NCI-H2196 treated with DMSO at 0.1 percent for 48 hours (cell line): ENCODE measurements at regions not wholly inside any gene's neighbourhood (a gene's known extent, or its start where the extent isn't known, plus 50 kb on each side); places are given as distances from the start of the nearest gene placed in this dataset.
"Not testable (repeated sequence)": the region's sequence is repeated elsewhere in the genome, so short reads cannot be mapped to it uniquely, and the experiment has no call there.

Experiments
- DNase-seq: peaks from one replicate; lab custom pipeline; 2025; ENCODE audit not compliant: unreplicated experiment; lab: John Stamatoyannopoulos, UW

DNA sequence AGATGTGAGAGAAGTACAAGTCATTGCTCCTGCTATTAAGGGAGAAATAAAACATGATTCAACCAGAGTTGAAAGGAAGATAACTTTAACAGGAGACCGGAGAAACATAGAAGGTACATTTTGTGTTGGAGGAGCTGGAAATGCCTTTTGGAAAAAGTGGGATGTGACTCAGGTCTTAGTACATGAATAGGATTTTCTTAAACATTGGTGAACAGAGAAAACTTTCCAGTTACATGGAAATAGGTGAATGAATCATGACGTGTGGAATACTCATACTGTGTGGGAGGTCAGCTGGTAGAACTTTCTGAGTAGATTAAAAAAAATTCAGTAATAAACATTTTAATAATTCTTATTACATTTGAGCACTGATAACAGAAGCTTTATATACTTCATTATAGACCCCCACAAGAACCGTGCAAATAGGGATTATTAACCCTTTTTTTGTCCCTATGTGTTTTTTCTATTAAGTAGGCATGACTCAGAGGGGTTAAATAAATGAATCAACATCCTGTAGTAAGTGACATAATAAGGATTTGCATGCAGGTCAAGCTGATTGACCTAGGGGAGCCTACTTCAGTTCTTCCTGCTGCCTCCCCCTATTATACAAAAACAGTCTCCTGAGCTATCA lies 710.5 kb downstream of the NOVA1 start:
- DNase-seq: no peak

DNA sequence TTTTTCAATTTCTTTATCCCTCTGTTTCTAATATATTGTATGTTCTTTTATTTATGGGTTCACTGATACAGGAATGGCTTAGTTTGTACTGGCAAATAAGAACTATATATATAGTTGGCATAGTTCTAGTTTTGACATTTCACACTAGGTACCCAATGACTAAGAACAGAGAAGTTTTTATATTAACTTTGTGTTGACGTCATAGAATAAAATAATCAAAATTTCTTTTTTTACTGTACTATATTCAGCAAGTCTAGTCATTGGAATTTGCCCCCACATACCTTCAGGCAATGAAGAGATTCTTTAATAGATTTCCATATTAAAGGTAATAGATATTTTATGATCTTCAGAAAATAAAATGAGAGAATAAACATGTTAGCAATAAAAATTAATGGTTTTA lies 713.2 kb downstream of the NOVA1 start:
- DNase-seq: no peak

DNA sequence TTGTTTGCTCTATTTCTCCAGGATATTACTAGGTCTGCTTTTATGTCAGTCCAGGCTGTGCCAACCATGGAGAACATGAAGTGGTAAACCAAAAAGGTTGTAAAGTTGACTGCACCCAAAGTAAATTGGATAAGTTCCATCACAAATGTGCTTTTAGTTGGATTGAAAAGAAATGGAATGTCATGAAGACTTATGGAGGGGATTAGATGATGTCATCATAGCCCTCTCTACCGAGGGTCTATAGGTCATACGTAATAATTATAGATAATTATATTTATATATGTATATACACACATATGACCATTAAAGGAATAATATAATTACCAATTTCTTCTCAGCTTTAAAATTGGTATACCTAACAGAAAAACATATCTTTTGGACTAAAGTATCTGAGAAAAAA lies 714.9 kb downstream of the NOVA1 start:
- no peak for DNase-seq

DNA sequence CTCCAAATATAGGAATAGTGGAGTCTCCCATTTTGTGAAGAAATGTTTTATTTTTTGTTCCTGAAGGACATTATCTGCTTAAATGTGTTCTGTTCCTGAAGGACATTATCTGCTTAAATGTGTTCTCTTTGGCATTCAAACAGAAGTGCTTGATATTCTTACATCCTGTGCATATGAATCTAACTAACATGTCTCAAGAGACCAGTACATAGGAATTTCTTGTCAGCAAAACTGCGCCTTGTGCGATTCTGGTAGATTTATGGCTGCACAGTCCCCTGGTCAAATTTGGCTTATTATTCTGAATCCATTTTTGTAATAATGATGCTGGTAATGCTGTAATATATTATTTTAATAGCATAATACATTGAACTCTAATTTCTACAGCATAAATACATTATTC lies 722.4 kb downstream of the NOVA1 start:
- DNase-seq: no peak

DNA sequence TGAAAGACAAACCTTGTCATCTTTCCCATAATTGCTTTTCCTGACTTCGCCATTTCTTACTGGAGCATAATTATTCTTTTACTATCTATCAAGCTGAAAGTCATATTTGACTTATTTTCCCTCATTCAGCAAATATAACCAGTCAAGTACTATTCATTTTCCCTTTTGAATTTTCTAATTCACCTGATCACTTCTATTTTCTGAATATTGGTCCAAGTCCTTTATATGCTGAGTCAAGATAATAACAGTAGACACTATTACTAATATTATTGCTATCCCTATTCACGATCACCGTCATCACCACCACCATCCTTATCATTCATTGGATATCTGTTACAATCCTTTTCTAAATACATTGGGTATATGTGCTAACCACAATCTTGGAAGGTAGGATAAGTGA lies 728.0 kb downstream of the NOVA1 start:
- DNase-seq: no peak

DNA sequence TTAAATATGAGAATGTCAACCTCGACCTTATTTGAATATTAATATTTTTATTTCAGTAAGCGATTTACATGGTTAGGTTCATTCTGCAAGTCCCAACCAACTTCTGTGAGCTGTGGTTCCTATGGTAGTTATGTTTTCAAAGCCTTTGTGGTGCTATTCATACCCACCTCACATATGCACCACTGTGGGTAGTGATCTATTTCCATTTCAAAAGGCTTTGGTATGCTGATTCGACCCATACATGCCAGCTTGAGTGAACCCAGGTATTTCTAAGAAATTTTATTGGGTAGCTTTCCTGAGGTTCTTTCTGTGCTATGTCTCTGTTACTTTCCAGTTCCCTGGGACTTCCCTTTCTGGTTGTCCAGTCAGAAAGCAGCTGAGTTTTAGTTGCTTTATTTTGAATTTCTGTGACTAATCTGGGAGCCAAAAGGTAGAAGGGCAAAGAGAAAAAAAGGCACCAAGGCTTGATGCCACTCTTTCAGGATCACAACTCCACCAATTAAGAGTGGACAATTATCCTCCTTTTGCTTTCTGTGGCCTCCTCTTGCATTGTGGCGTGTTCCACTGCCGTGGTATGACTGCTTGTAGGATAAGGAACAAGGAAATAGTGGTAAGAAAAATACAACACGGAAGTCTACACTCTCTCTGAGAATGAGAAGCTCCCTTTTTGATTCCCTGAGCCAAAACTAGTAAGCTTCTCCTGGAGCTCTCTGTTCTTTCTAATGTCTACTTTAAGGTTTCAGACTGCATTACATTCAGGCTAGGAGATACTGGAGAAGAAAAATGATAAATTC lies 729.1 kb downstream of the NOVA1 start:
- no peak for DNase-seq

DNA sequence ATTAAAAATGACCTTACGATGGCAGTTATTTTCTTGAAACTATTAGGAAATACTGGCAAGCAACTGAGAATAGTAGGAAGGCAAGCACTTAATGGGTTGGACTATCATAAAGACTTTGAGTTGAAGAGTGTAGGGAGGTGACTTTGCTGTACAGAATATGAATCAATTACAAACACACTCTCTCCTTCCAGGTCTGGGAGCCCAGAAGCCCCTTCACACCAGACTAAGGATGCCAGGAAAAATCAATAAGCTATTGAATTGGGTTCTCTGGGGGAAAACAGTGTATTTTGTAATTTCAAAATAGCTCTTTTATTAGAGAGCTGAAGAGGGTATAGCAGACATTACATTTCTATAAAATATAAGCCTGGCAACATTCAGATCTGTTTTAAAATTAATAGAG lies 736.4 kb downstream of the NOVA1 start:
- no peak for DNase-seq

DNA sequence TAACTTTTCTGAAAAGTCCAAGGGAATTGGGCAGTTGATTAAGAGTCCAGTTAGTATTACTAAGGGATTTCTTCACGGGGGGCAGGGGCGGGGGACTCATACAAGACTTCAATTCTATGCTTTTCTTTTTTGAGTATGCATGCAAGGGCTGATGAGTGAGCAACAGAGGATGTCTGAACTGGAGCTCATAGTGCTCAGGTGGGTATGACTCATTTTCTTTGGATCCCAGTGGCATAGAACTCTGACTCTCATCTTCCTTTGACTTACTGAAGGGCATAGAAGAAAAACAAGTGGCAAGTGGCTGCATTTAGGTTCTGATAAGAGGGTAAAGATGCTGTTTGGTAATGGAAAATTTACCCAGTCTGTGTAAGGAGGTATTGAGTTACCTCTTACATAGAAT lies 749.2 kb downstream of the NOVA1 start:
- no peak for DNase-seq

DNA sequence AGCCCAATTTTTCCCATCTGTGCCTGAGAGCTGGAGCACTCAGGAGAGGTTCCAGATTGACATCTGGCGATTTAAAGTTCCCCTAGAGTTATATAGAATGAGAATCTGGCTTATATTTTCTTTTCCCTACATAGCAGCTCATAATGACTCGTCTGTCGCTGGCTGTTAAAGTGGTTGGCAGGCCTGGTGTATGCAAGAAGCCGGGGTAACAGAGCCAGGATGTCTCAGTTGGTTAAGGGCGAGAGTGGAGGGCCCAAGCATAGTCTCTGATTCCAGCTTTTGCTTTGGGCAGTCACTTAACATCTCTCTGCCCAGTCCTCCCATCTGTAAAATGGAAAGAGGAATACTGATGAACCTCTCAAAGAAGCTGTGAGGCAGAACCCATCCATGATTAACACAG lies 751.6 kb downstream of the NOVA1 start:
- no peak for DNase-seq

DNA sequence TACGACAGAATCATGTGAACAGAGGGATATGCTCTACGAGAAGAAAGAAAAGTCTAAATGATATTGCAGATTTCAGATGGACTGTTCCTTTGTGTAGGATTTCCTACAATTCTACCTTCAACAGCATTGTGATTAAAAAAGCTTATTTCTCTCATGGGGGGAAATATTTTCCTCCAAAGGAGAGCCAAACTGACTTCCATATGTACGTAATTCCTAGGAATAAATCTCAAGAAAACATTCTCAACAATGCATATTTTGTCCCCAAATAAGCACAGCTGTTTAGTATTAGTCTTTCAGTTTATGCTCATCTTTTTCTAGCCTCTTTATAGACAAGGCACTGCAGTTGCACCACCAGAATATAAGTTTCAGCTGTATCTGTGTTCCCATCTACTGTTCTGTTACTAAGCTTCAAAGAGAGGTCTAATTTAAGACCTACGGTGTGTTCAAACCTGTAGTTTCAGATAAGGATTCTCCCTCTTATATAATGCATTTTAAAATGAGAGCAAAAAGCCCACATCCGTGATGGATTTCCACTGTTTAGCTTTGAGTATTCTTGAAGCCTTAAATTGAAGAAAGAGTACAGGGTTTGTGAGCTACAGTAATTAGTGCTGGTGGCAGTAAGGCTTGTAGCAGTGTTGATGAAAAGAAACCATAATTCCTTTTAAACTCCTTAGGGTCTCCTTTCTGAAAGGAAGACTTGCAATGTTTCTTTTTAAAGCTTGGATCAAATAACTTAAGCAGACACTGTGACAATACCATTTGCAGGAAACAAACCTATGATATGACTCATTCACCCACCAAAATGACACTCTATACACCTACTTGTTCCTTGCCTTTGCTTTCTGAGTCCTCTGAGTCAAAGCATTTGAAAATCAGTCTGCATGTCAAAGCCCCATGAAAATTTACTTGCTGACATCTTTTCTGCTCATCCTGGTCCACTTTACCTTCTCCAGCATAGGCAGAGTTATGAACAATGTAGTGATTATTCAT lies 754.1 kb downstream of the NOVA1 start:
- no peak for DNase-seq

DNA sequence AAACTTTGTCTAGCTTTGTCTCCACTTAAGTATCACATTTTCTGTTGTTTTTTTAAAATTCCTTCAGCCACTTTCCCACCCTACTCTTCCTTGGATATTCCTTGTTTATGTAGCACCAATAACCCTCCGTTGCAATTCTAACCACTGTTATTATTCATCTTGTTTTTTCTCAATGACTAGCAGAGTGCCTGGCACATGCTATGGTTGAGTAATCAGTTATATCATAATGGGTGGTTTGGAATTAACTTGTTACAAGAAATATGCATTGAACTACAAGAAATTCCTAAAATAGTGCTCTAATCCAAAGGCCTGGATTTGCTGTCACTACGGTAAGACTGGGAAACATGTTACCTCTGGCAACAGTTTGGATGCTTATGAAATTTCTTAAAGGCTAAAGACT lies 756.6 kb downstream of the NOVA1 start:
- no peak for DNase-seq

DNA sequence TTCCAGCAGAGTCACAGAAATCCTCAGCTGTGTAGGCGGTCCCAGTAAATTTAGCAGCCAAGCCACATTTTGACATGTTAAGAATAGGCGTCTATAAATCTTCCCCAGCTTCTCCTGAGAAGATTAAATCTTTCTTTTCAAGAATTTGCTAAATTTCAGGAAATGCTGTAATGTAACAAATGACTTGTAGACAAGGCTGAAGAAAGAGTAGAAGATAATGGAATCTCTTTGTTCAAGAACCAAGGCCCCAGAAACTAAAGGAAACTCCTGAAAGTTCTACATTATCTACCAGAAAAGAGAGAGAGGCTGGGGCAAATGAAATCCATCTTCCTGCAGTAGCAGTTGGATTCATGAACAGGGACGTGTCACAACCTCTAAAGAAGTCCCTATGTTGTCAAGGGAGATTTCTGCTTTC lies 760.3 kb downstream of the NOVA1 start:
- no peak for DNase-seq

DNA sequence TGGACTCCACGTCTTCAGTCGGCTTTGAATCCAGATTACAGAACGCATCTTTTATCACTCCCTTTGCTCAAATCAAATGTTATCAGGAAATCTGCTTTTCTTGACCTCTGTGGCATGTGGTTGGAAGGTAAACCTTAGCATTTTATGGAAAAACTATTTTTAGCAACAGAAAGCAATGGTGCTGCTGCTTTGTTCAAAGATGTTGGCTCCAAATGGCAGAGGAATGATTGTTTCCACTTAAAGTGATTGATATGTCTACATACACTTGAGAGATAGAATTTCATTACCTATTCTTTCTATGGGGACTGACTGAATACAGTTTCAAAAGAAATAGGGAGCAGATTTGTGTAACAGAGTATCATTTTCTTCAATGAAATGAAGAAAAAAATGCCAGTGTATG lies 761.2 kb downstream of the NOVA1 start:
- DNase-seq: no peak

DNA sequence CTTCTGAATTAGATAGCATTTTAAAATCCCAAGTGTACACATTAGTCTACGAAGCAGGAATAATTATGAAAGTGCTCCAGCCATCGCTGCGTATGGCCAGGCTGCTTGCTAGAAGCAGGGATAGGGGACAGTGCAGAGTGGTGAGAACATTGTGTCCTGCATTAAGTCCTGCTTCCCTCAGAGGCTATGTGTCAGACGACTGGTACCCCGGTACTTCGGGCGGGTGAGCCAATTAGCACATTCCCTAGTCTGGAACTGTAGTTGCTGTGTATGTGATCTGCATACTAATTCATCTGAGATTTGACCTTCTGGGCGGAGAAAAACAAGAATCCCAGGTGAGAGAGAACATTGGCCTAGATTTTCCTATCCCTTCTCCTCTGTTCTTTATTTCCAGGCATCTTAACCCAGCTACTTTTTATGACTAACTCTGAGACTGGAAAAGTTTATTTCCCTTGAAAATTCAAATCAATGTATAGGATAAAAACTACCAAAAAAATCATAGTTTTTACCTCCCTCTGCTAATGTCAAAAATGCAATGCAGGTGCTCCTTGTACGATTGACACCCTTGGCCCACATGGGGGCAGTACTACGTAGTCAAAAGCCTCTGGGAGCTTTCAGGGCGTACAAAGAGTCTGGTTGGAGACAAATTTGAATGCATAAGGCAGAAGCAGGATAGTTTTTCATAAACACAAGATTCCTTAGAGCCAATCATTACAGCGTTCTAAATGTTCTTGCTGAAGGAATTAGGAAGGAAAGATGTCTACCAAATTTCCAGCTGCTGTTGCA lies 764.3 kb downstream of the NOVA1 start:
- DNase-seq: no peak

DNA sequence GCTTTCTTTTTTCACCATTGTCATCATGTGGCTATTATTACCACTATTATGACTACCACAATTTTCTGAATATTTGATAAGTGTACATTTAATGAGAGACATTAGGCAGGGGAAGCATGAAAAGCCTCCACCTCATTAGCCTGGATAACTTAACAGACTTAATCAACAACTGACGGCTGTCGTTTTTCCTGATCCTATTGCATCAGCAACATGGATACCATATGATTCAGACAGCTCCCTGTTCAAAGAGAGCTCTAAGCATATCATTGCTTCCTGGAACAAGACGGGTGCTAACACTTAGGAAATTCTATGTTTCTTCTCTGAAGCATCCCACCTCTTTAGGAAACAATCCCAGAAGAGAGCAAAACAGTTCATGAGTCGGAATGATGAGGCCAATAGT lies 765.2 kb downstream of the NOVA1 start:
- DNase-seq: no peak

DNA sequence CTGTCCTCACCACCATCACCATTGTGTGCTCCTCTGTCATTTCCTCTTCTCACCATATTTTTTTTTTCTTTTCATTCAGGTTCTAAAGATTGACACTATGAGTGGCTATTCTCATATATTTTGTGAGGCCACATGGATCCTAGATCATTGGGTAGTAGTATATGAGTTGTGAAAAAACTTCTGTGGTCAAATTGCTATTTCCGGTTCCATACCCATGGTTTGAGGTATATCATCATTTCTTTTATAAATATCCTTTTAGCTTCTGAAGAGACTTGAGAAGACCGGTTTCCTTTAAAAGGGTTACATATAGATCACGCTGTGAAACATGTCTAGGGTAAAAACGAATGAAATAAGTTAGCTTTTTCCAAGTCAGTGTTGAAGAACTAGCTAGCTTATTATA lies 769.3 kb downstream of the NOVA1 start:
- DNase-seq: no peak

DNA sequence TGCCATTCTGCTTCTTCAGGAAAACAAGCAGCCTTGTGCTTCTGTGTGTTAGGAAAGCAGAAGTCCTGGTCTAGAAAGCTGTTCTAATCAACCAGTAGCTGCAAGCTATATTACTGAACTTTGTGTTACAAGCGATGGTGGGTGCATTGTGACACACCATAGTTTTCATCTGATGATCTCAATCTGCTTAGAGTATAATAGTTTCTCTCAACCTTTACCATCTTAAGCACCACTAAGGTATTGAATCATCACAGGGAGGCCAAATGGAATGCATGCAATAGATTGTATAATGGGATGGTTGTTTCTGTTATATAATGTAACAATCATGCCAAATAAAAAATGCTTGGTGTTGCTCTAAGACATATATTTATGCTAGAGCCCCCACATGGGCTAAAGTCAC lies 771.7 kb downstream of the NOVA1 start:
- no peak for DNase-seq

DNA sequence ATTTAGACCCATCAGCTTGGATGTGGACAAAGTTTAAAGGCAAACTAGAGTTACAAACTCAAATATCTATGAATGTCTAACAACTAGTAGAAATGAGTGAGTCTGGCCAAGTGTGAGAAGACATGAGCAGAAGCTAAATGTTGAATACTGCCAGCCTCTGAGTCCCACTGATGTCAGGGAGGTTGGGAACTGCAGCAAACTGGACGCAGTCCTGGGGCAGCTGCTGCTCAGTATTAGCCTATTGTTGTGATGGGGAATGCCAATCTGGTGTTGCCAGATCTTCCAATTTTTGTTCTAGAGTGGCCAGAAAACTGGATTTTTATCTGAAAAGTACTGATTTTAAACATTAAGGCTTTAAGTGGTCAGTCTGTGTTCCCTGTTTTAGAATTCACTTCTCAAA lies 770.4 kb upstream of the STXBP6 start:
- no peak for DNase-seq

DNA sequence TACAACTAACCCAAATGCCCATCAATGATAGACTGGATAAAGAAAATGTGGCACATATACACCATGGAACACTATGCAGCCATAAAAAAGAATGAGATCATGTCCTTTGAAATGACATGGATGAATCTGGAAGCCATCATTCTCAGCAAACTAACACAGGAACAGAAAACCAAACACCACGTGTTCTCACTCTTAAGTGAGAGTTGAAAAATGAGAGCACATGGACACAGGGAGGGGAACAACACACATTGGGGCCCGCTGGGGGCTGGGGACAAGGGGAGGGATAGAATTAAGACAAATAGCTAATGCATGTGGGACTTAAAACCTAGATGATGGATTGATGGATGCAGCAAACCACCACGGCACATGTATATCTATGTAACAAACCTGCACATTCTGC lies 764.7 kb upstream of the STXBP6 start:
- not testable (repeated sequence) for DNase-seq

DNA sequence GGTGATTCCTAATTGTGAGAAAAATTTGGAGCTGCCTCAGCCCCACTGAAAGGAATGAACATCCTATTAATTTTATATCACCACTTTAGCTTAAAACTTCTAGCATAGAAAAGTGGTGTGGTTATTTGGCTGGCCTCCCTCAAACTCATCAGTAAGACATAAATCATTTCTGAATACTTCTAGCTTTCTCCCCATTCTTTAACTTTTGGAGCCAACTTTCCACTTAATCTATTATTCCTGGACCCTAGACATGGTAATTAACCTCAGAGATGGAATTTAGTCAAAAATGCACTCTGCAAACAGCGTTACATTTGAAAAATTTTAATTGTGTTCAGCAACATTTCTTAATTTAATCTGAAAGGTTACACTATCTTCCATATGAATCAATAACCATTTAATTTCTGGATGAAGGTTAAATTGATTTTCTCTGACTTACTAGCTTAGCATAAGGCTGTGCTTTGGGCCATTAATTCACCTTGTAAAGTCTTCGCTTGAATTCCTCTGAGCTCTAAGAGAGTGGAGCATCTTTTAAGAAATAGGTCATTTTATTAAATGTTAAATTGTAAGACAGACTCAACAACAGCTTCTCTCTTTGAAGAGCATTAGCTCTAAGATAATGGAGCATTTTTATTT lies 753.6 kb upstream of the STXBP6 start:
- DNase-seq: no peak
